Tibial nerve (tissue), 4 donors: ENCODE measurements at regions not wholly inside any gene's neighbourhood (a gene's known extent, or its start where the extent isn't known, plus 50 kb on each side); places are given as distances from the start of the nearest gene placed in this dataset.

ENCODE experiments used
- DNase-seq, 2 donors: peaks; one replicate each; pipeline ENCODE4 v3.0.0-alpha.2; 2019; ENCODE audit warnings: low spot score in 2 of 2
- H3K27ac ChIP-seq, 4 donors: fragments of 200-600 bp; sonication (generic) in 3 of 4; one replicate each; pipeline ENCODE4 v1.5.1; 2017 to 2019; ENCODE audit warnings: mild to moderate bottlenecking in 1 of 4
- H3K27me3 ChIP-seq, 2 donors: fragments of 200-600 bp; sonication (generic) in 1 of 2; one replicate each; pipeline versions ENCODE4 v1.5.1 to v1.6.0; 2017 to 2019
- H3K36me3 ChIP-seq, 3 donors: fragments of 200-600 bp; sonication (generic); one replicate each; pipeline ENCODE4 v1.5.1; 2018 to 2019
- H3K4me1 ChIP-seq, 4 donors: fragments of 200-600 bp; sonication (generic) in 3 of 4; one replicate each; pipeline ENCODE4 v1.5.1; 2017 to 2019
- H3K4me3 ChIP-seq, 4 donors: fragments of 200-600 bp; sonication (generic) in 3 of 4; one replicate each; pipeline ENCODE4 v1.5.1; 2017 to 2019; ENCODE audit warnings: mild to moderate bottlenecking in 1 of 4, moderate library complexity in 1 of 4
- H3K9me3 ChIP-seq, 4 donors: fragments of 200-600 bp; sonication (generic) in 3 of 4; one replicate each; pipeline ENCODE4 v1.5.1; 2017 to 2019
- CTCF ChIP-seq, 5 experiments: fragments of 200-600 bp in 3 of 5; fragments of 450-650 bp in 2 of 5; sonication (generic) in 3 of 5; IDR thresholded peaks; one replicate each; pipeline ENCODE4 v1.5.1; 2016 to 2019; ENCODE audit warnings: antibody characterized with exemption in 5 of 5, mild to moderate bottlenecking in 3 of 5, moderate library complexity in 2 of 5
- EP300 ChIP-seq, 2 donors: sonication (generic); formaldehyde crosslinking; IDR thresholded peaks; one replicate each; pipeline ENCODE4 v1.6.1; 2017; ENCODE audit warnings: antibody characterized with exemption in 2 of 2, mild to moderate bottlenecking in 1 of 2
- POLR2A ChIP-seq, 2 donors: fragments of 450-650 bp; IDR thresholded peaks; one replicate each; pipeline ENCODE4 v1.6.1; 2017; ENCODE audit warnings: antibody characterized with exemption in 2 of 2, mild to moderate bottlenecking in 2 of 2, moderate library complexity in 2 of 2
- WGBS, 2 donors: methylation state at CpG; one replicate each; pipeline ENCODE4 v1.1.5; 2018; 5-methylcytosine and 5-hydroxymethylcytosine counted together

DNA sequence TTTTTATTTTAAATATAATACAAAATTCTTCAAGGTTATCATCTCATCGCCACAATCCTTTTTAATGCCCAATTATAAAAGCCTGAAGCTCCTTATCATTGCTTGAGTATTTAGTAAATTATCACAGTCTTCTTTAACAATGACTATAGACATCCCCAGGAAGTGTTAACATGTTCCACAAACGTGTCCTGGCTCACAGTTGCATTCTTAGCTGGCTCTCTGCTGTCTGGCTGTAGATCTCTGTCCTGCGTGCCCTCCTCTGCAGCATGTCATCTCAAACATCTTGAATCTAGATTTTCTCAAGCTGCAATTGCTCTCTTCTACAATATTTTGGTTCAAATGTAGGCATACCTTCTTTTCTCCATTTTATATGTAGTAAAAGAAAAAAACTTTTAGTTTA, 885.2 kb downstream of the EPHA7 start:
- Histone ChIP-seq H3K27ac (no peak overlapping the region), H3K9me3 (no peaks in the 10 kb centered on the region), H3K36me3 (no peaks in the 10 kb centered on the region), H3K27me3 (no peaks in the 10 kb centered on the region), H3K4me3 (no peak overlapping the region), H3K4me1 (no peaks in the 10 kb centered on the region)
- no peak for DNase-seq
- TF ChIP-seq CTCF (IDR thresholded peaks at IDR 0.05) (no peak), EP300 (IDR thresholded peaks at IDR 0.05) (no peak), POLR2A (IDR thresholded peaks at IDR 0.05) (no peak)
- WGBS, 2 donors, result 49 to 54% methylated on average over 3 of the region's 3 CpGs

DNA sequence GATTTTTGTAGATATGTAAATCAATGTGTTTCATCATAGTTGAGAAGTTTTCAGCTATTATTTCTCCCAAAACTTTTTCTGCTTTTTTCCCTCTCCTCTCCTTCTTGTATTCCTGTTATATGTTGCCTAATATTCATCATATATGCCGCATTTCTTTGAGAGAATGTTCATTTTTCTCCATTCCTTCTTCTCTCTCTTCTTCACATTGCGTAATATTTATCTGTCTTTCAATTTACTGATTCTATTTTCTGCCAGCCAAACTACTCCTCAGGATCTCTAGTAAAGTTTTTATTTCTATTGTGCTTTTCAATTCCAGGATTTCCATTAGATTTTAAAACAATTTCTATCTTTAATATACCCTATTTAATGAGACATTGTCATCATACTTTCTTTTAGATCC, 896.8 kb downstream of the EPHA7 start:
- Histone ChIP-seq H3K4me3 (no peak overlapping the region), H3K36me3 (no peaks in the 10 kb centered on the region), H3K4me1 (no peaks in the 10 kb centered on the region), H3K27me3 (no peaks in the 10 kb centered on the region), H3K27ac (no peak overlapping the region), H3K9me3 (peaks cover 0 to 31% (median 0%) of the 10 kb centered on the region in 4 donors)
- DNase-seq, result no peak
- 89 to 91% methylated on average over 2 of the region's 2 CpGs for WGBS, 2 donors
- TF ChIP-seq CTCF (IDR thresholded peaks at IDR 0.05) (no peak), EP300 (IDR thresholded peaks at IDR 0.05) (no peak), POLR2A (IDR thresholded peaks at IDR 0.05) (no peak)

DNA sequence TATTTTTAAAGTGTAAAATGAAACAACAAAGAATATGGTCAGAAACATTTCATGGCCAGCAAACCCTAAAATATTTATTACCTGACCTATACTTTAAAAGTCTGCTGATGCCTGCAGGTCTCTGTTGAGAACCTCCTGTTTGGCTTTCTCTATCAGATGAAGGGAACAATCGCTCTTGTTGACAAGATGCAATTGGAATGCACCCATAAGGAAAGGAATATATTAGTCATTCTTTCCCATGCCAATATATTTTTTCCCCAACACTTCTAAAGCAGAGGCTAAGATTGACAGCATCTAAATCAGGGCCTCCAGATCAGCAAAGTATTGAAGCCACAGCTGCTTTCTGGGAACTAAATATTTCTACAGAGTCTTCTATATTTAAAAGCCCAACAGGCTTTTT, 897.8 kb downstream of the EPHA7 start:
- DNase-seq, result no peak
- H3K4me3 ChIP-seq, result no peak overlapping the region
- H3K4me1 ChIP-seq, result no peaks in the 10 kb centered on the region
- no peak for TF ChIP-seq POLR2A (IDR thresholded peaks at IDR 0.05)
- no peak for TF ChIP-seq CTCF (IDR thresholded peaks at IDR 0.05)
- TF ChIP-seq EP300 (IDR thresholded peaks at IDR 0.05), result no peak
- H3K9me3 ChIP-seq, result peaks cover 0 to 31% (median 0%) of the 10 kb centered on the region in 4 donors
- no peaks in the 10 kb centered on the region for H3K27me3 ChIP-seq
- H3K27ac ChIP-seq, result no peak overlapping the region
- WGBS, 2 donors, result 70 to 89% methylated on average over 1 of the region's 1 CpG
- H3K36me3 ChIP-seq, result no peaks in the 10 kb centered on the region

DNA sequence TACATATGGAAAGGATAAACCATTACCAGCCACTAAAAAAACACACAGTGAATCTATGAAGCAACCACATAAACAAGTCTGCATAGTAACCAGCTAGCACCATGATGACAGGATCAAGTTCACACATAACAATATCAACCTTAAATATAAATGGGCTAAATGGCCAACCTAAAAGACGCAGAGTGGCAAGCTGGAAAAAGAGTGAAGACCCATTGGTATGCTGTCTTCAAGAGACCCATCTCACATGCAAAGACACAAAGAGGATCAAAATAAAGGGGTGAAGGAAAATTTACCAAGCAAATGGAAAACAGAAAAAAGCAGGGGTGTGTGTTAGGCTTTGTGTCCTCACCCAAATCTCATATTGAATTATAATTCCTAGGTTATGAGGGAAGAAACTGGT, 909.2 kb downstream of the EPHA7 start:
- Histone ChIP-seq H3K4me3 (no peak overlapping the region), H3K27ac (no peak overlapping the region), H3K27me3 (no peaks in the 10 kb centered on the region), H3K9me3 (peaks cover 0 to 35% (median 0%) of the 10 kb centered on the region in 4 donors), H3K36me3 (no peaks in the 10 kb centered on the region), H3K4me1 (no peaks in the 10 kb centered on the region)
- TF ChIP-seq EP300 (IDR thresholded peaks at IDR 0.05) (no peak), POLR2A (IDR thresholded peaks at IDR 0.05) (no peak), CTCF (IDR thresholded peaks at IDR 0.05) (no peak)
- DNase-seq, result no peak
- 93 to 100% methylated on average over 1 of the region's 1 CpG for WGBS, 2 donors

DNA sequence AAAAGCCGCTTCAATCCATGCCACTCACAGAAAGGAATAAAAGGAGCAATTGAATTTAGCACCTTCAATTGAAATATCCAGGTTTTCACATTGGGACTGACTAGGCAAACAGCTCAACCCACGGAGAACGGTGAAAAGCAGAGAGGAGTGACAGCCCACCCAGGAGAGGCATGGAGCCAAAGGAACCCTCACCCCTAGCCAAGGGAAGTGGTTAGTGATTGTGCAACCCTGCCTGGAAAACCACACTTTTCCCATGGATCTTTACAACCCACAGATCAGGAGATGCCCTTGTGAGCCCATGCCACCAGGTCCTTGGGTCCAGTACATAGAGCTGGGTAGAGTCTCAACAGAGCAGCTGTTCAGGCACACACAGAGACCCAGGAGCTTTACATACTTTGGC, 911.8 kb downstream of the EPHA7 start:
- H3K4me3 ChIP-seq, result no peak overlapping the region
- WGBS, 2 donors, result 86% methylated on average over 3 of the region's 3 CpGs
- TF ChIP-seq CTCF (IDR thresholded peaks at IDR 0.05) (no peak), EP300 (IDR thresholded peaks at IDR 0.05) (no peak), POLR2A (IDR thresholded peaks at IDR 0.05) (no peak)
- H3K27ac ChIP-seq, result no peak overlapping the region
- no peaks in the 10 kb centered on the region for H3K4me1 ChIP-seq
- H3K27me3 ChIP-seq, result no peaks in the 10 kb centered on the region
- no peaks in the 10 kb centered on the region for H3K36me3 ChIP-seq
- no peak for DNase-seq
- H3K9me3 ChIP-seq, result peaks cover 0 to 35% (median 0%) of the 10 kb centered on the region in 4 donors
